GM19240 (cell line): ENCODE measurements at regions not wholly inside any gene's neighbourhood (a gene's known extent, or its start where the extent isn't known, plus 50 kb on each side); places are given as distances from the start of the nearest gene placed in this dataset.

Source experiments
- DNase-seq: peaks from one replicate; pipeline ENCODE4 v3.0.0; 2011; ENCODE audit warnings: low spot score; ENCODE audit not compliant: insufficient read length

GRCh38 chr4:181748581-181748980 is 494.6 kb upstream of the TENM3 start:
- no peak for DNase-seq

- no peak for DNase-seq
These were observed 490.7 kb upstream of the TENM3 start for GRCh38 chr4:181752516-181752915.

- no peak for DNase-seq
These were observed 490.0 kb upstream of the TENM3 start for GRCh38 chr4:181753207-181753606.

GRCh38 chr4:181755846-181756245 is 487.4 kb upstream of the TENM3 start:
- no peak for DNase-seq

- DNase-seq: no peak
These were observed 486.6 kb upstream of the TENM3 start for GRCh38 chr4:181756451-181757095.

- no peak for DNase-seq
These were observed 486.1 kb upstream of the TENM3 start for GRCh38 chr4:181757098-181757497.

- no peak for DNase-seq
These were observed 485.1 kb upstream of the TENM3 start for GRCh38 chr4:181757910-181758660.

- DNase-seq: no peak
These were observed 482.6 kb upstream of the TENM3 start for GRCh38 chr4:181760560-181760959.

- DNase-seq: no peak
These were observed 482.0 kb upstream of the TENM3 start for GRCh38 chr4:181761156-181761555.

GRCh38 chr4:181766061-181766548 is 477.1 kb upstream of the TENM3 start:
- DNase-seq: no peak

GRCh38 chr4:181770971-181771370 is 472.2 kb upstream of the TENM3 start:
- no peak for DNase-seq

GRCh38 chr4:181775298-181775697 is 467.9 kb upstream of the TENM3 start:
- DNase-seq: no peak

GRCh38 chr4:181776264-181777054 is 466.7 kb upstream of the TENM3 start:
- no peak for DNase-seq

GRCh38 chr4:181777518-181777917 is 465.7 kb upstream of the TENM3 start:
- DNase-seq: no peak

GRCh38 chr4:181784881-181785280 is 458.3 kb upstream of the TENM3 start:
- no peak for DNase-seq

GRCh38 chr4:181792641-181793040 is 450.6 kb upstream of the TENM3 start:
- DNase-seq: no peak

GRCh38 chr4:181793096-181793495 is 450.1 kb upstream of the TENM3 start:
- no peak for DNase-seq

- DNase-seq: no peak
These were observed 446.7 kb upstream of the TENM3 start for GRCh38 chr4:181796502-181796901.

- DNase-seq: no peak
These were observed 444.7 kb upstream of the TENM3 start for GRCh38 chr4:181798536-181798935.

- DNase-seq: no peak
These were observed 443.6 kb upstream of the TENM3 start for GRCh38 chr4:181799561-181800069.

GRCh38 chr4:181802207-181802606 is 441.0 kb upstream of the TENM3 start:
- DNase-seq: no peak

GRCh38 chr4:181807771-181808170 is 435.4 kb upstream of the TENM3 start:
- DNase-seq: no peak
